ENCODE measurements at regions not wholly inside any gene's neighbourhood (a gene's known extent, or its start where the extent isn't known, plus 50 kb on each side); places are given as distances from the start of the nearest gene placed in this dataset.

- TF ChIP-seq CTCF (IDR thresholded peaks at IDR 0.05; ENCODE audit: control insufficient read depth, extremely low read depth, insufficient read depth): no peak
- DNase-seq (ENCODE audit: low read depth): no peak
Measured at GRCh38 chr2:6429210-6429986, 436.3 kb downstream of the CMPK2 start.

GRCh38 chr2:6434438-6434837 lies 431.3 kb downstream of the CMPK2 start:
- DNase-seq (ENCODE audit: low read depth): no peak
- TF ChIP-seq CTCF (IDR thresholded peaks at IDR 0.05; ENCODE audit: control insufficient read depth, extremely low read depth, insufficient read depth): no peak
- H3K4me3 ChIP-seq (ENCODE audit: low read depth, low read length): no peak overlapping the region

More at GRCh38 chr2:6429210-6429986, 436.3 kb downstream of the CMPK2 start:
- H3K4me3 ChIP-seq (ENCODE audit: low read depth, low read length): no peak overlapping the region

GRCh38 chr2:6441800-6442199 lies 423.9 kb downstream of the CMPK2 start:
- no peak for DNase-seq (ENCODE audit: low read depth)
- TF ChIP-seq CTCF (IDR thresholded peaks at IDR 0.05; ENCODE audit: control insufficient read depth, extremely low read depth, insufficient read depth): no peak
- no peak overlapping the region for H3K4me3 ChIP-seq (ENCODE audit: low read depth, low read length)

GRCh38 chr2:6442252-6442985 lies 423.3 kb downstream of the CMPK2 start:
- DNase-seq (ENCODE audit: low read depth): no peak
- TF ChIP-seq CTCF (IDR thresholded peaks at IDR 0.05; ENCODE audit: control insufficient read depth, extremely low read depth, insufficient read depth): no peak
- H3K4me3 ChIP-seq (ENCODE audit: low read depth, low read length): no peak overlapping the region

GRCh38 chr2:6443061-6443823 lies 422.5 kb downstream of the CMPK2 start:
- DNase-seq (ENCODE audit: low read depth): no peak
- H3K4me3 ChIP-seq (ENCODE audit: low read depth, low read length): no peak overlapping the region
- no peak for TF ChIP-seq CTCF (IDR thresholded peaks at IDR 0.05; ENCODE audit: control insufficient read depth, extremely low read depth, insufficient read depth)

GRCh38 chr2:6444514-6444913 lies 421.2 kb downstream of the CMPK2 start:
- no peak overlapping the region for H3K4me3 ChIP-seq (ENCODE audit: low read depth, low read length)
- DNase-seq (ENCODE audit: low read depth): no peak
- no peak for TF ChIP-seq CTCF (IDR thresholded peaks at IDR 0.05; ENCODE audit: control insufficient read depth, extremely low read depth, insufficient read depth)
